Endothelial cell of umbilical vein (primary cell): ENCODE measurements at regions not wholly inside any gene's neighbourhood (a gene's known extent, or its start where the extent isn't known, plus 50 kb on each side); places are given as distances from the start of the nearest gene placed in this dataset.

Experiments
- BruUV-seq: library from RNA; stranded (reverse); fragments of 400-500 nt; replicated peaks from 2 replicates; lab custom pipeline; 2021; lab: Mats Ljungman, UMichigan
- CTCF ChIA-PET: fragments of 300-600, 350-600 bp; sonication (Branson Sonifier 250); formaldehyde crosslinking; loops from one replicate; lab custom pipeline; 2021; ENCODE audit warnings: antibody characterized with exemption, inconsistent platforms; lab: Charles Lee
- POLR2A ChIA-PET: fragments of 300-600, 350-600 bp; sonication (Branson Sonifier 250); formaldehyde crosslinking; loops from one replicate; lab custom pipeline; 2021; ENCODE audit warnings: antibody characterized with exemption, inconsistent platforms; lab: Charles Lee
- DNase-seq: peaks from one replicate; pipeline ENCODE4 v3.0.0-alpha.2; 2011; ENCODE audit warnings: low read depth, low spot score
- FAIRE-seq: peaks from 2 replicates; lab custom pipeline; 2011; peaks lifted over from hg19 to GRCh38; lab: Jason Lieb, UNC
- H2AFZ ChIP-seq: 2 replicates; pipeline ENCODE4 v1.6.0; 2012; ENCODE audit warnings: low read depth, low read length, control low read depth, inconsistent platforms
- H3K27ac ChIP-seq: 2 replicates; pipeline ENCODE4 v1.5.1; 2011; ENCODE audit warnings: low read depth, mild to moderate bottlenecking, control low read depth, low read length, moderate library complexity; ENCODE audit not compliant: insufficient read depth
- H3K27me3 ChIP-seq, 2 experiments: 2 replicates each; pipeline versions ENCODE4 v1.6.0 to v1.6.1; 2011; ENCODE audit warnings: low read length in 2 of 2, mixed read lengths in 1 of 2; ENCODE audit not compliant: control insufficient read depth in 2 of 2, insufficient read depth in 2 of 2
- H3K36me3 ChIP-seq, 2 experiments: 2 replicates in 1 of 2; 3 replicates in 1 of 2; pipeline ENCODE4 v1.5.1; 2011; ENCODE audit warnings: low read length in 2 of 2, mild to moderate bottlenecking in 1 of 2, moderate library complexity in 1 of 2; ENCODE audit not compliant: control insufficient read depth in 2 of 2, insufficient read depth in 2 of 2; ENCODE audit errors: extremely low read depth in 1 of 2
- H3K4me1 ChIP-seq: 3 replicates; pipeline ENCODE4 v1.5.1; 2011; ENCODE audit warnings: mild to moderate bottlenecking, low read length; ENCODE audit not compliant: control insufficient read depth, insufficient read depth; ENCODE audit errors: extremely low read depth
- H3K4me2 ChIP-seq: 2 replicates; pipeline ENCODE4 v1.6.1; 2011; ENCODE audit warnings: low read length, control low read depth, mixed read lengths; ENCODE audit not compliant: insufficient read depth
- H3K4me3 ChIP-seq, 3 experiments: fragments of 200-600 bp in 1 of 3; sonication (generic), shearing (Covaris generic) in 1 of 3; replicated peaks in 1 of 3; 2 replicates each; pipeline ENCODE4 v1.5.1; 2011 to 2016; ENCODE audit warnings: control low read depth in 3 of 3, low read length in 3 of 3, mild to moderate bottlenecking in 2 of 3, inconsistent platforms in 1 of 3, low read depth in 1 of 3, moderate library complexity in 1 of 3; ENCODE audit not compliant: insufficient read depth in 1 of 3
- H3K79me2 ChIP-seq: 2 replicates; pipeline ENCODE4 v1.6.0; 2012; ENCODE audit warnings: low read length, inconsistent platforms; ENCODE audit not compliant: control insufficient read depth, insufficient read depth
- H3K9ac ChIP-seq: replicated peaks from 2 replicates; pipeline ENCODE3; 2011; ENCODE audit warnings: low read length, control low read depth; ENCODE audit not compliant: insufficient read depth; ENCODE audit errors: extremely low read depth
- H3K9me1 ChIP-seq: replicated peaks from 3 replicates; pipeline ENCODE4 v1.6.0; 2011; ENCODE audit warnings: mild to moderate bottlenecking, low read length; ENCODE audit not compliant: control insufficient read depth, insufficient read depth; ENCODE audit errors: extremely low read depth
- H3K9me3 ChIP-seq: replicated peaks from 2 replicates; pipeline ENCODE4 v1.5.1; 2012; ENCODE audit warnings: low read length, inconsistent platforms; ENCODE audit not compliant: control insufficient read depth, insufficient read depth
- H4K20me1 ChIP-seq: replicated peaks from 2 replicates; pipeline ENCODE3; 2011; ENCODE audit warnings: mild to moderate bottlenecking, low read length; ENCODE audit not compliant: control insufficient read depth, insufficient read depth; ENCODE audit errors: extremely low read depth
- EZH2 ChIP-seq: IDR thresholded peaks from 2 replicates; pipeline ENCODE4 v1.6.1; 2012; ENCODE audit warnings: borderline replicate concordance, low read depth, mild to moderate bottlenecking, moderate library complexity, low read length, inconsistent platforms; ENCODE audit not compliant: severe bottlenecking
- JUN ChIP-seq: IDR thresholded peaks from 2 replicates; pipeline ENCODE4 v1.6.1; 2011; ENCODE audit warnings: borderline replicate concordance, low read depth; ENCODE audit not compliant: insufficient read length, insufficient read depth
- POLR2AphosphoS5 ChIP-seq: IDR thresholded peaks from 2 replicates; pipeline ENCODE4 v1.6.1; 2012; ENCODE audit warnings: low read depth, mild to moderate bottlenecking, control low read depth, low read length, moderate library complexity; ENCODE audit not compliant: insufficient read depth
- dilution Hi-C: fragments of 300-500 bp; cut with MboI; formaldehyde crosslinking; loops from one replicate; pipeline ENCODE4 v1.15.0; 2019; ENCODE audit warnings: low sequenced_read_pairs; ENCODE audit not compliant: extremely low pct_ligation_motif_present
- intact Hi-C: fragments of 100-400 bp; cut with micrococcal nuclease; formaldehyde crosslinking; loops from one replicate; pipeline ENCODE4 v1.10.0; 2022
- TF ChIP-seq, protein P1 (sequence below): IDR thresholded peaks from 2 replicates; pipeline ENCODE4 v1.6.1; 2011; ENCODE audit not compliant: insufficient read depth, insufficient read length
- TF ChIP-seq, protein P2 (sequence below), 2 donors: IDR thresholded peaks; 1 replicate in 1 of 2; 2 replicates in 1 of 2; pipeline ENCODE4 v1.5.1; 2011; ENCODE audit warnings: low read length in 2 of 2, mild to moderate bottlenecking in 2 of 2, moderate library complexity in 2 of 2, control low read depth in 1 of 2, inconsistent platforms in 1 of 2, low read depth in 1 of 2; ENCODE audit not compliant: insufficient read depth in 1 of 2; ENCODE audit errors: extremely low read depth in 1 of 2

DNA sequence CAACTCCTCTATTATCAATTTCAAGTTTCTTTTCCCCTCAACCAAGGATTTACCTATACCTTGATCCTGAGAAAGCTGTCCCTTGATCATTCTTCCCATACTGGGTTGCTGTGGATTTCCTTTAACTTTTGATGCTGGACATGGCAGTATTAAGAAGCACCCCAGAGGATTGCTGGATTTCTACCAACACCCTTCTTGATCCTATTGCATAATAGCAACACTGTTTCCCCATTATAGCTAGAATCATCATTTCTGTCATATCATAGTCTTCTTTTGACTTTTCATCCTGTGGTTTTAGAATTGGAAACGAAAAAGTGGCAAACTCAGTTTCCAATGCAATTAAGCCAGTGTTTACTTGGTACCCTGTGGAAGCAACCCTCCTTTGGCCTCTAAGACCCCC lies 154.9 kb downstream of the ARRDC3 start:
- dilution Hi-C loops = no loop called here

More for the DNA sequence above, 154.9 kb downstream of the ARRDC3 start:
- CTCF ChIA-PET = interaction anchor here (1.1 to 1.9 kb wide), 3 partner anchors 157 to 297 kb away, joined by 3 to 11 read pairs (median 3); no protein-coding TSS in a partner anchor
- Histone ChIP-seq H3K9me3 (no peaks in the 10 kb centered on the region), H3K9me1 (no peaks in the 10 kb centered on the region), H3K36me3 (no peaks in the 10 kb centered on the region), H3K4me3 (no peak overlapping the region), H4K20me1 (no peaks in the 10 kb centered on the region), H3K27ac (no peak overlapping the region), H3K9ac (no peak overlapping the region), H3K79me2 (no peaks in the 10 kb centered on the region), H3K4me1 (no peaks in the 10 kb centered on the region), H3K27me3 (no peaks in the 10 kb centered on the region), H3K4me2 (no peak overlapping the region), H2AFZ (no peak overlapping the region)
- TF ChIP-seq EZH2 = no peak
- TF ChIP-seq POLR2AphosphoS5 = no peak
- TF ChIP-seq JUN = no peak
- TF ChIP-seq, protein P1, sequence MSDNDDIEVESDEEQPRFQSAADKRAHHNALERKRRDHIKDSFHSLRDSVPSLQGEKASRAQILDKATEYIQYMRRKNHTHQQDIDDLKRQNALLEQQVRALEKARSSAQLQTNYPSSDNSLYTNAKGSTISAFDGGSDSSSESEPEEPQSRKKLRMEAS = no peak
- TF ChIP-seq, protein P2, sequence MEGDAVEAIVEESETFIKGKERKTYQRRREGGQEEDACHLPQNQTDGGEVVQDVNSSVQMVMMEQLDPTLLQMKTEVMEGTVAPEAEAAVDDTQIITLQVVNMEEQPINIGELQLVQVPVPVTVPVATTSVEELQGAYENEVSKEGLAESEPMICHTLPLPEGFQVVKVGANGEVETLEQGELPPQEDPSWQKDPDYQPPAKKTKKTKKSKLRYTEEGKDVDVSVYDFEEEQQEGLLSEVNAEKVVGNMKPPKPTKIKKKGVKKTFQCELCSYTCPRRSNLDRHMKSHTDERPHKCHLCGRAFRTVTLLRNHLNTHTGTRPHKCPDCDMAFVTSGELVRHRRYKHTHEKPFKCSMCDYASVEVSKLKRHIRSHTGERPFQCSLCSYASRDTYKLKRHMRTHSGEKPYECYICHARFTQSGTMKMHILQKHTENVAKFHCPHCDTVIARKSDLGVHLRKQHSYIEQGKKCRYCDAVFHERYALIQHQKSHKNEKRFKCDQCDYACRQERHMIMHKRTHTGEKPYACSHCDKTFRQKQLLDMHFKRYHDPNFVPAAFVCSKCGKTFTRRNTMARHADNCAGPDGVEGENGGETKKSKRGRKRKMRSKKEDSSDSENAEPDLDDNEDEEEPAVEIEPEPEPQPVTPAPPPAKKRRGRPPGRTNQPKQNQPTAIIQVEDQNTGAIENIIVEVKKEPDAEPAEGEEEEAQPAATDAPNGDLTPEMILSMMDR (IDR thresholded peaks at IDR 0.05; ENCODE audit: extremely low read depth in 1 of 2, insufficient read depth in 1 of 2, low read depth in 1 of 2, low read length in 2 of 2) = no peak
- intact Hi-C loops = no loop called here
- POLR2A ChIA-PET = no interaction called here
- no peak for FAIRE-seq
- BruUV-seq = no TSS peak
- DNase-seq = no peak
